NCI-H1092 treated with DMSO at 0.1 percent for 48 hours (cell line): ENCODE measurements at regions not wholly inside any gene's neighbourhood (a gene's known extent, or its start where the extent isn't known, plus 50 kb on each side); places are given as distances from the start of the nearest gene placed in this dataset.
"Not testable (repeated sequence)": the region's sequence is repeated elsewhere in the genome, so short reads cannot be mapped to it uniquely, and the experiment has no call there.

Experiments used
- DNase-seq: peaks from one replicate; lab custom pipeline; 2025; lab: John Stamatoyannopoulos, UW

- no peak for DNase-seq
Measured at GRCh38 chr11:98040061-98040808, 980.5 kb upstream of the CNTN5 start.

GRCh38 chr11:98047647-98048046, 973.1 kb upstream of the CNTN5 start:
- no peak for DNase-seq

- DNase-seq = no peak
Measured at GRCh38 chr11:98053851-98054250, 966.9 kb upstream of the CNTN5 start.

GRCh38 chr11:98056945-98057344, 963.8 kb upstream of the CNTN5 start:
- DNase-seq = no peak

GRCh38 chr11:98059488-98059887, 961.3 kb upstream of the CNTN5 start:
- no peak for DNase-seq

GRCh38 chr11:98060759-98061158, 960.0 kb upstream of the CNTN5 start:
- no peak for DNase-seq

GRCh38 chr11:98061858-98062257, 958.9 kb upstream of the CNTN5 start:
- DNase-seq = no peak

GRCh38 chr11:98062714-98063113, 958.0 kb upstream of the CNTN5 start:
- no peak for DNase-seq

GRCh38 chr11:98068251-98068650, 952.5 kb upstream of the CNTN5 start:
- DNase-seq = no peak

- DNase-seq = not testable (repeated sequence)
Measured at GRCh38 chr11:98069147-98069546, 951.6 kb upstream of the CNTN5 start.

GRCh38 chr11:98069861-98070260, 950.9 kb upstream of the CNTN5 start:
- no peak for DNase-seq

GRCh38 chr11:98090861-98091505, 929.8 kb upstream of the CNTN5 start:
- DNase-seq = no peak

- DNase-seq = no peak
Measured at GRCh38 chr11:98099371-98099770, 921.4 kb upstream of the CNTN5 start.

GRCh38 chr11:98100689-98101088, 920.1 kb upstream of the CNTN5 start:
- DNase-seq = no peak

- DNase-seq = no peak
Measured at GRCh38 chr11:98101329-98101728, 919.4 kb upstream of the CNTN5 start.

- DNase-seq = no peak
Measured at GRCh38 chr11:98104249-98104648, 916.5 kb upstream of the CNTN5 start.

- DNase-seq = peak; percentile 87
Measured at GRCh38 chr11:98107736-98108135, 913.0 kb upstream of the CNTN5 start.

- no peak for DNase-seq
Measured at GRCh38 chr11:98110030-98110429, 910.7 kb upstream of the CNTN5 start.

GRCh38 chr11:98115873-98116272, 904.9 kb upstream of the CNTN5 start:
- DNase-seq = no peak

GRCh38 chr11:98130117-98130625, 890.6 kb upstream of the CNTN5 start:
- DNase-seq = no peak

GRCh38 chr11:98136357-98136756, 884.4 kb upstream of the CNTN5 start:
- no peak for DNase-seq

- no peak for DNase-seq
Measured at GRCh38 chr11:98137437-98137836, 883.3 kb upstream of the CNTN5 start.

- no peak for DNase-seq
Measured at GRCh38 chr11:98143661-98144060, 877.1 kb upstream of the CNTN5 start.

GRCh38 chr11:98153752-98154151, 867.0 kb upstream of the CNTN5 start:
- DNase-seq = no peak
